SH-SY5Y (cell line): ENCODE measurements at regions not wholly inside any gene's neighbourhood (a gene's known extent, or its start where the extent isn't known, plus 50 kb on each side); places are given as distances from the start of the nearest gene placed in this dataset.

Experiments
- GATA2 ChIP-seq: IDR thresholded peaks from 2 replicates; pipeline ENCODE4 v1.6.1; 2011; ENCODE audit warnings: mild to moderate bottlenecking, low read depth, low read length
- GATA3 ChIP-seq: IDR thresholded peaks from 2 replicates; pipeline ENCODE4 v1.6.1; 2011; ENCODE audit warnings: low read depth, mild to moderate bottlenecking, low read length, moderate library complexity

DNA sequence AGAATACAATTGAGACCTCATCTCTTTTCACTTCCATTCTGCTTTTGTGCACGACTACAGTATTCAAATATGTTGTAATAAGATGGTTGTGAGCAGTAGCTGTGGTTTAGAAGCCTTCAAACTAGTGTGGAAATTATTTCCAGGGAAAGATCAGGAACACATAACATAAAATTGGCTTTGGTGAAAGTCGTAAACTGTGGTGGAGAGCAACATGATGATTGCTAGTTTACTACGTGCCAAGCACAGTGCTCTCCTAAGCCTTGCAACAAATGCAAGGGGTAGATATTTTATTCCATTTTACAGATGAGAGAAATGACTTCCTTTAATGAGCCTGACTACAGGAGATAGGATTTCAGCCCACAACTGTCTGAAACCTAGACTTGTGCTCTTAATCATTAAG, 172.4 kb upstream of the LMNTD1 start:
- no peak for TF ChIP-seq GATA3
- TF ChIP-seq GATA2 = no peak
